ENCODE measurements at regions not wholly inside any gene's neighbourhood (a gene's known extent, or its start where the extent isn't known, plus 50 kb on each side); places are given as distances from the start of the nearest gene placed in this dataset.

DNA sequence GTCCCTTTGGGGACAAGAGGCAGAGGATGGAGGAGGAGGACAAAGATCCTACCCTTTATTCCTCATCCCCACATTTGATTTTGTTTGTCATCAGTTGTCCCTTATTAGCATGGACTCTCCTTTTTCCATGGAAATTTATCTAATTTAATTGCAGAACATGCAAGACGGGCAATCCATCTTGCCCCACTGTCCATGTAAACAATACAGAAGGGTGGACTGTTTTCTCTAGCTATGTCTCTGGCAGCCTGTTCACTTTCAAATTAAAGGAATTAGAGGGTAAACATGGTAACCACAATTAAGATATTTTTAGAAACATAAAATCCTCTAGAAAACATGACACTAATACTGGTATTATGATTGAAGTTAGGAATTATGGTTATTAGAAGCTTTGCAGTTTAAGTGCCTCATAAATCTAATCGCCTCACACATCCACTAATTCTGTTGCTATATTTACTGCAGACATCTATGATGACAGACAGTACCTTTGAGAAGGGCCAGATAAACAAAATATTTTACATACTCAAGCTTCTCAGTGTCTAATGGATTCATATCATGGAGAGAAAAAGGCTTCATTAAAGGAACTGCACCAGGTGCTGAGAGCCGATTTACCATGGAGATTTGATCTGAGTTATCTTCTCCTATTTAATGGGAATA, 215.5 kb downstream of the LNPK start:
- TF ChIP-seq POLR2A (IDR thresholded peaks at IDR 0.05): no peak
- TF ChIP-seq, protein P1, sequence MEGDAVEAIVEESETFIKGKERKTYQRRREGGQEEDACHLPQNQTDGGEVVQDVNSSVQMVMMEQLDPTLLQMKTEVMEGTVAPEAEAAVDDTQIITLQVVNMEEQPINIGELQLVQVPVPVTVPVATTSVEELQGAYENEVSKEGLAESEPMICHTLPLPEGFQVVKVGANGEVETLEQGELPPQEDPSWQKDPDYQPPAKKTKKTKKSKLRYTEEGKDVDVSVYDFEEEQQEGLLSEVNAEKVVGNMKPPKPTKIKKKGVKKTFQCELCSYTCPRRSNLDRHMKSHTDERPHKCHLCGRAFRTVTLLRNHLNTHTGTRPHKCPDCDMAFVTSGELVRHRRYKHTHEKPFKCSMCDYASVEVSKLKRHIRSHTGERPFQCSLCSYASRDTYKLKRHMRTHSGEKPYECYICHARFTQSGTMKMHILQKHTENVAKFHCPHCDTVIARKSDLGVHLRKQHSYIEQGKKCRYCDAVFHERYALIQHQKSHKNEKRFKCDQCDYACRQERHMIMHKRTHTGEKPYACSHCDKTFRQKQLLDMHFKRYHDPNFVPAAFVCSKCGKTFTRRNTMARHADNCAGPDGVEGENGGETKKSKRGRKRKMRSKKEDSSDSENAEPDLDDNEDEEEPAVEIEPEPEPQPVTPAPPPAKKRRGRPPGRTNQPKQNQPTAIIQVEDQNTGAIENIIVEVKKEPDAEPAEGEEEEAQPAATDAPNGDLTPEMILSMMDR (IDR thresholded peaks at IDR 0.05): no peak
- no peak for TF ChIP-seq EP300 (IDR thresholded peaks at IDR 0.05)
